HPDE6-E6E7 (cell line): ENCODE measurements at regions not wholly inside any gene's neighbourhood (a gene's known extent, or its start where the extent isn't known, plus 50 kb on each side); places are given as distances from the start of the nearest gene placed in this dataset.

Experiments used
- DNase-seq: peaks from one replicate; pipeline ENCODE4 v3.0.0; 2011; ENCODE audit warnings: missing footprints; ENCODE audit errors: extremely low spot score

- no peak for DNase-seq
Measured at GRCh38 chr12:42963988-42964387, 374.4 kb upstream of the PRICKLE1 start.

DNA sequence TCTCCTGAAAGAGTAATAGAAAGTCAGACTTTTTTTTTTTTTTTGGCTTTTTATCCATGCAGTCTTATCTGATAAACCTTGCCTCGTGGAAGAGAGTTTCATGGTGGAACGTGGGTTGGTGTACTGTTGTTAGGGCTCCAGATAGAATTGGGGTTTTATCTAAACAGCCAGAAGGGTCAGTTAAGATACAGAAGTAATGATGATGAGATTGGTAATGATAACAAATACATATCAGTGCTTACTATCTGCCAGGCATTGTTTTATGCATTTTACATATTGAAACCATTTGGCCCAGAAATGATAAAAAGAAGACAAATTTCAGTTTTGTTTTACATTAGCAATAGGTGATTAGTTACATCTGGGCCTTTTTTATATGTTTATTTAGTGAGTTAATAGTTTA is 372.8 kb upstream of the PRICKLE1 start:
- DNase-seq: no peak

- DNase-seq: peak; percentile 52
Measured at GRCh38 chr12:42961395-42961794, 371.8 kb upstream of the PRICKLE1 start.

- DNase-seq: peak; percentile 26
Measured at GRCh38 chr12:42960087-42960527, 370.6 kb upstream of the PRICKLE1 start.

DNA sequence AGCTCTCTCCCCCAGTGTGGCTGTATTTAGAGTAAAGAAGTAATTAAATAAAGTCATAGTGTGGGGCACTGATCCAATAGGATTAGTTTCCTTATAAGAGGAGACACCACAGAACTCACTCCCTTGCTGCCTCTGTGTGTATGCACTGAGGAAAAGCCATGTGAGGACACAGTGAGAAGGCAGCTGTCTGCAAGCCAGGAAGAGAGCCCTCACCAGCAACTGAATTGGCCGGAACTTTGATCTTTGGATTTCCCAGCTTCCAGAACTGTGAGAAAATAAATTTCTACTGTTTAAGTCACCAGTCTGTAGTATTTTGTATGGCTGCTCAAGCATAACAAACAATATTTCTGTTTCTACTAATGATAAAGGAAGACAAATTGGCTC is 368.7 kb upstream of the PRICKLE1 start:
- DNase-seq: no peak

DNA sequence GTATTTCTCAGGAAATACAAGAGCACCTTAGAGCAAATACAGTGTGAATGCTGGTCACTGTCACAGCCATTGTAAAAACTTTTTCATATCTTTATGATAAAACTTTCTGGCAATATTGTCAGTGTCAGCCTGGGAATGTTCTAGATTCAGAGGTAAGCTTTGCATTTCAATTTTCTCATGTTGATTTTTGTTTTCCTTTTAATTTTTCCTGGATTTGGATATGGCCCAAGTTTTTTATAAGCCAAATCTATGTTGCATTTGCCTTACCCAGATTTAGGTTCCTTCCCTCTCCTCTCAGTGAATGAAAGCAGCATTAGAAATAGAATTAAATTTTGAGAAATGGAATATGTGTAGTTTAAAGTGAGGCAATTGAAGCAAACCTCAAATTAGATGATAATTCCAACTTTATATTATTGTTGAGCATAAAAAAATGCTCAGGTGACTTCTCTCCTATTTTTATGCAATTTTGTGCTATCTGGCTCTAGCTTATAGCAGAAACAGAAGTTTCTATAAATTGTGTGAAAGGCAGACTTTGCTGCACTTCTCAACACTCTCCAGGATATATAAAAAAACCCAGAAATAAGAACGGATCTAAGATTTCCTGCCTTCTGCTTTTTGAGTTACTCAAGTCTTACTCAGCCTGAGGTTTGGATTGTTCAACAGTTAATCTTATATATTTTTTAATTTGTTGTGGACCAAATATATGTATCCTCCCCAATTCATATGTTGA is 368.2 kb upstream of the PRICKLE1 start:
- no peak for DNase-seq

DNA sequence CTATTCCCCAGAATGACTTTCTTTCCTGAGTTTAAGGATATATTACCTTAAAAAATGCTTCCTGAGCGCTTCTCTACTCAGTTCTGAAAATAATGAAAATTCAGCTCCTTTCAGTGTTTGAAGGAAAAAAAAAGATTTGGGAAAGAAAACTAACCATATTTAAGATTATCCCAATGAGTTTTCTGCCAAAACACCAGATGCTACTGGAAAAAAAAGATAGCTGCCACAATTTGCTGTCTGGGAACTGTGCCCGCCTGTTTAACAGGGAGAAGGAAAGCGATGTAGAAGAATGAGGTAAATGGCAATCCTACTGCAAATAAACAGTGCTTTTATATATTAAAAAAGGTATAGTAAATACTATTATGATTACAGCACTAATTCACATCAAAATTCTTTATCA is 367.6 kb upstream of the PRICKLE1 start:
- DNase-seq: no peak

DNA sequence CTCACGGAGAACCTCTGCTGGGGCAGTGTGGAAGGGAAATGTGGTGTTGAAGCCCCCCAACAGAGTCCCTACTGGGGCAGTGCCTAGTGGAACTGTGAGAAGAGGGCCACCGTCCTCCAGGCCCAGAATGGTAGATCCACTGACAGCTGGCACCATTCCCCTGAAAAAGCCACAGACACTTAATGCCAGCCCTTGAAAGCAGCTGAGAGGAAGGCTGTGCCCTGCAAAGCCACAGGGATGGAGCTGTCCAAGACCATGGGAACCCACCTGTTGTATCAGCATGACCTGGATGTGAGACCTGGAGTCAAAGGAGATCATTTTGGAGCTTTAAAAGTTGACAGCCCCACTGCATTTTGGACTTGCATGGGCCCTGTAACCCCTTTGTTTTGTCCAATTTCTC is 363.5 kb upstream of the PRICKLE1 start:
- no peak for DNase-seq

DNA sequence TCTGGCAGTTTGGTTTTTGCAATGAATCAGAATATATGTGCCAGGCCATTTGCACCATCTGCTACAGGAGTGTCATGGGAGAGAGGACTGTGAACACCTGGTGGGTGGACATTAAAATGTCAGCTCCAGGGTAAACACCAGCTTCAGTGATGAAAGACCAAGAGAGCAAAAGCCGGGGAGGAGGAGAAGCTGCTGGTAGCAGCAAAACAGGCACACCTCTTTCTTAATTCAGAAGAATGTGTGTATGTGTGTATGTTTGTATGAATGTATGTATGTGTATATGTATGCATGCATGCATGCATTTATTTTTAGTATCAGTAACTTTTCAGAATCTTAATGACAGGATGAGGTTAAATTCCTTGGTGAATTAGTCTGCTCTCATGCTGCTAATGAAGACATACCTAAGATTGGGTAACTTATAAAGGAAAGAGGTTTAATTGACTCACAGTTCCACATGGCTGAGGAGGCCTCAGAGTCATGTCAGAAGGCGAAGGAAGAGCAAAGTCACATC is 357.4 kb upstream of the PRICKLE1 start:
- no peak for DNase-seq

DNA sequence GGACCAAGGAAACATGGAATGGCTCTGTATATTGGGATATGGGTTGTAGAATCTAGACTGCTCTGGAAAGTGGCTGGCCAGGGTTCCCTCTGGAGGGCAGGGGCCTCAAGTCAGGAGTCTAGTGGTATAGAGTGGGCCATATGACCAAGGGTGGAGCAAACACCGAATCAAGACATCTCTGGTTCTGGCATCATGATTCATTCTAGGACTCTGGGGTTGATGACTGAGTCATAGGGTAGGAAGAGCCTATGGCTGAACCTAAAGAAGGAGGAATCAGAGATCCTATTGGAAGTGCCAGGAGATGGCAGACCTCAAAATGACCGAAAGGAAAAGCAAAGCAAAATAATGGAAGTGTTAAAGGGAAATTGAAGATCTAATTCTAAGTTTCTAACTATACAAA is 356.4 kb upstream of the PRICKLE1 start:
- no peak for DNase-seq

DNA sequence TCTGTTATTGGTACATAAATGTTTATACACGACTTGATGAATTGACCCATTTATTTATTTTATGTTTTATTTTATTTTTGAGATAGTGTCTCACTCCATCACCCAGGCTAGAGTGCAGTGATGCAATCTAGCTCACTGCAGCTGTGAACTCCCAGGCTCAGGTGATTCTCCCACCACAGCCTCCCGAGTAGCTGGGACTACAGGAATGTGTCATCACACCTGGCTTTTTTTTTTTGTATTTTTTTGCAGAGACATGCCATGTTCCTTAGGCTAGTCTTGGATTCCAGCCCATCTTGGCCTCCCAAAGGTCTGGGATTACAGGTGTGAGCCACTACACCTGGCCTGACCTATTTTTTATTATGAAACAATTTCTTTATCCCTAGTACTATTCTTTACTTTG is 355.0 kb upstream of the PRICKLE1 start:
- no peak for DNase-seq

DNA sequence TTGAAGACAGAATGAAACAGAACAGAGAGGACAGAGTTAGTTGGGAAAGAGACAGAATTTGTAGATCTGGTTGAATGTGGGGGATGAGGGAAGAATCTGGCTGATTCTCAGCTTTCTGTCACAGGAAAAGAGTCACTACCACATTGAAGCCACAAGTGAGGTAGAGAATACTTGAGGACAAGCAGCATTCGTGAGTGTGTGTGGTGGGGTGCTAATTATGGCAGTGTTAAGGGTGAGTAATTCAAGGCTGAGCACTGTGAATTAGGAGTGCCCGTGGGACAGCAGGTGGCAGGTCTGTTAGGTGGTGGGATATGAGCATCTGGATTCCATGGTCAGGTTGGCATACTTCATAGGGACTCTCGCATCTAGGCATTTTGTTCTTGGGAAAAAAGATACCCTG is 347.4 kb upstream of the PRICKLE1 start:
- DNase-seq: no peak

DNA sequence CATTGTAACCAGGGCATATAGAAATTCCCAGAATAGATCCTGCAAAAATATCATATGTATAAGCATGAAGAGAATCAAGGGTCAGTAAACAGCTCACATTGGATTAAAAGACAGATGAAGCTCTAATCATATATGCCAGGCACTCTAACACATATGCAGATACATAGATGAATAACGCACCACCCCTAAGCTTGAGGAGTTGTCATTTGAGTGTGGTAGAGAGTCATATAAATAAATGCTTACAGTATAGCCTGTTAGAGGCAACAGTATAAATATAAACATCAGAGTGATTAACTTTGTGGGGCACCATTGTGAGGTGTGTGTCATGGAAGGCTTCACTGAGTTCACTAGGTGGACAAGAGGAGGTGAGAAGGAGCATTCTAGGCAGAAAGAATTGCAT is 346.7 kb upstream of the PRICKLE1 start:
- no peak for DNase-seq

DNA sequence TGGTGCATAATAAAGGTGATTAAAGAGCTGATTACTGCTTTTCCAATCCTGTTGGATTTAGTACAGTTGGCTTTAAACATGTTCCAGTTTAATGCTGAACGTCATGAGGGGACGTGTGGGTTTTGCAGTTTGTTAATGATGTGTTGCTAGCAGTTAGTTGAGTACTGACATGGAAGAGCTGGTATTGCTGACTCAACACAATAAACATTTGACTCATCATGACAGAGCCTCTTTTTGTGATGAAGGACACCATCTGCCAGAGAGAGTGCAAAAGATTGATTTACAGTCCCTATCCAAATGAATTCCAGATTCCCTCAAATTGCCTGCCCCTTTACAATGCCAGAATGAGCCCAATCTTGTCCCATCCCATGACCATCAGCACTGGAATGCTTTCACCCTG is 346.2 kb upstream of the PRICKLE1 start:
- DNase-seq: peak; percentile 10

- DNase-seq: no peak
Measured at GRCh38 chr12:42935090-42935489, 345.5 kb upstream of the PRICKLE1 start.

DNA sequence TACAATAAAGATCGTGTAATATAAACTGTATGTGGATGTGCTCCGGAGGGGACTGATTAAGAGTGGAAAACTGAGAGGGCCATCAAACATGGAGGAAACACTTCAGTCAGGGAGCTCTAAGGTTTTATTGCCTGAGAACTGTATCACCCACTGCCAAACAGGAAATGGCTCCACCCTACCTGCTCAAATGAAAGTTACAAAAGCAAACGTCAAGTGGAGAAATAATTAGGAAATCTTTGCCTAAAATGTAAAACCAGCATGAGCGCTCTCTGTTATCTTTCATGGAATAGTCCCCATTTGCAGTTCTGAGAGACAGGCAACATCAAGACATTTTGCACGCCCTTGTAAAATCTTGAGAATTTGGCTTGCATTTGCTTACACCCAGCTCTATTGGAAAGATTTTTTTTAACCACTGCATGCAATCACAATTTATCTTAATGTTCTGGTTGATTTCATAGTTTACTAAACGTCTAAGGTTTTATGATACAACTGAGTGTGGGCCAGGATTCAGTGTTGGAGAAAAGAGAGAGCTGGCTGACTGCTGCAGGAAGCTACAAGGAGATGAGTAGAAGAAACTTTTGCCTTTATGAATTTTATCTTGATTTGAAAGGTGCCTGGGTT is 344.0 kb upstream of the PRICKLE1 start:
- DNase-seq: no peak

- DNase-seq: no peak
Measured at GRCh38 chr12:42932936-42933335, 343.4 kb upstream of the PRICKLE1 start.

- DNase-seq: no peak
Measured at GRCh38 chr12:42926232-42926631, 336.7 kb upstream of the PRICKLE1 start.

DNA sequence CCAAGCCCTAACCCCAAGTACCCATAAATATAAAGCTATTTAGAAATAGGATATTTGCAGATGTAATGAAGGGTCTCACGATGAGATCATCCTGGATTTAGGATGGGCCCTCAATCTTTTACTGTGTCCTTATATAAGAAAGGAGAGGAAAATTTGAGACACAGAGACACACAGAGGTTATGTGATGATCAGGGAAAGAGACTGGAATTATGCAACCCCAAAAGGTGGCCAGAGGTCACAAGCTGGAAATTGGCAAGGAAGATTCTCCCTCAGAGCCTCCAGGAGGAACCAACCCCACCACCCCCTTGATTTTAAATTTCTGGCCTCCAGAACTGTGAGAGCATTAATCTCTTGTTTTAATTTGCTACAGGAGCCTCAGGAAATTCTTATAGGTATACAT is 334.9 kb upstream of the PRICKLE1 start:
- no peak for DNase-seq

DNA sequence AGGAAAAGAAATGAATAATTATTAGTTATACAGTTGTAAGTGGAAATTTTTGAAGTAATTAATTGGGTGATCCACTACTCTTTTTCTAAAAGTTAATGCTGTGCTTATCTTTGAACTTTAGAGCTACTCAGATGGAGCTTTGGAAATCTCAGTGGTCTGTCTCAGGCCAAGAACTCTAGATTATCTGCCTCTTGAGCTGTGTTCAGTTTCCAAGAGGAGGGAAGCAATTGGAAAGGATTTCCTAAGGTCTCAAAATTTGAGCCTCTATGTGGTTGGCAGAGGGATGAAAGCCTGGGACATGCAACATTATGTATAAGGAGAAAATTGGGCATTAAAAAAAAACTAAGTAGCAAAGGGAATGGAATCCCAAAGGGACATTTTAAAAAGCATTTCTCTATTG is 334.0 kb upstream of the PRICKLE1 start:
- DNase-seq: no peak

- no peak for DNase-seq
Measured at GRCh38 chr12:42923156-42923555, 333.6 kb upstream of the PRICKLE1 start.

- no peak for DNase-seq
Measured at GRCh38 chr12:42922505-42922850, 332.9 kb upstream of the PRICKLE1 start.

GRCh38 chr12:42921741-42922504 is 332.4 kb upstream of the PRICKLE1 start:
- no peak for DNase-seq
